Common myeloid progenitor, CD34-positive (primary cell): ENCODE measurements at regions not wholly inside any gene's neighbourhood (a gene's known extent, or its start where the extent isn't known, plus 50 kb on each side); places are given as distances from the start of the nearest gene placed in this dataset.
A peak's percentile ranks its signal among the peaks of the same experiment; 100 is the strongest.

Source experiments
- CTCF ChIA-PET: fragments of 350-600 bp; sonication (Branson Sonifier 250); formaldehyde crosslinking; loops from one replicate; lab custom pipeline; 2021; ENCODE audit warnings: antibody characterized with exemption; lab: Charles Lee
- POLR2A ChIA-PET: fragments of 350-600 bp; sonication (Branson Sonifier 250); formaldehyde crosslinking; loops from one replicate; lab custom pipeline; 2021; ENCODE audit warnings: antibody characterized with exemption; lab: Charles Lee
- DNase-seq, 3 donors: peaks; one replicate each; pipeline versions ENCODE4 v3.0.0 to v3.0.0-alpha.2; 2013
- H3K27ac ChIP-seq, 2 experiments: 1 replicate in 1 of 2; 2 replicates in 1 of 2; pipeline ENCODE4 v1.7.0; 2013; ENCODE audit warnings: inconsistent platforms in 2 of 2, low read length in 2 of 2, mild to moderate bottlenecking in 2 of 2, low read depth in 1 of 2, moderate library complexity in 1 of 2; ENCODE audit not compliant: severe bottlenecking in 2 of 2, insufficient read depth in 1 of 2, poor library complexity in 1 of 2
- H3K27me3 ChIP-seq, 5 experiments: replicated peaks in 2 of 5; 1 replicate in 3 of 5; 2 replicates in 2 of 5; pipeline versions ENCODE4 v1.6.1 to v1.7.0; 2013; ENCODE audit warnings: low read length in 4 of 5, mild to moderate bottlenecking in 2 of 5, moderate library complexity in 2 of 5, inconsistent platforms in 1 of 5; ENCODE audit not compliant: insufficient read depth in 5 of 5, control insufficient read depth in 4 of 5
- H3K36me3 ChIP-seq, 4 experiments: 1 replicate in 2 of 4; 2 replicates in 2 of 4; pipeline versions ENCODE4 v1.6.1 to v1.7.0; 2013; ENCODE audit warnings: low read length in 3 of 4, control low read depth in 1 of 4, mild to moderate bottlenecking in 1 of 4; ENCODE audit not compliant: control insufficient read depth in 4 of 4, insufficient read depth in 4 of 4
- H3K4me1 ChIP-seq, 4 experiments: 1 replicate in 3 of 4; 2 replicates in 1 of 4; pipeline versions ENCODE4 v1.6.1 to v1.7.1; 2013; ENCODE audit warnings: low read length in 3 of 4, mild to moderate bottlenecking in 3 of 4, control low read depth in 1 of 4, inconsistent platforms in 1 of 4, moderate library complexity in 1 of 4; ENCODE audit not compliant: control insufficient read depth in 4 of 4, insufficient read depth in 4 of 4; ENCODE audit errors: control extremely low read depth in 1 of 4
- H3K4me3 ChIP-seq, 7 experiments: 1 replicate in 4 of 7; 2 replicates in 3 of 7; pipeline versions ENCODE4 v1.5.1 to v1.7.0; 2013; ENCODE audit warnings: mild to moderate bottlenecking in 7 of 7, low read length in 6 of 7, moderate library complexity in 6 of 7, inconsistent platforms in 2 of 7, low read depth in 2 of 7, control low read depth in 1 of 7; ENCODE audit not compliant: insufficient read depth in 4 of 7, control insufficient read depth in 1 of 7; ENCODE audit errors: extremely low read depth in 1 of 7
- H3K9me3 ChIP-seq, 5 experiments: 1 replicate in 4 of 5; 2 replicates in 1 of 5; pipeline versions ENCODE4 v1.6.1 to v1.7.1; 2013; ENCODE audit warnings: low read length in 4 of 5, mild to moderate bottlenecking in 2 of 5, inconsistent platforms in 1 of 5, low read depth in 1 of 5, moderate library complexity in 1 of 5; ENCODE audit not compliant: control insufficient read depth in 4 of 5, insufficient read depth in 2 of 5; ENCODE audit errors: control extremely low read depth in 1 of 5
- WGBS: methylation state at CpG from one replicate; pipeline ENCODE4 v1.1.5; 2013; ENCODE audit not compliant: insufficient coverage; 5-methylcytosine and 5-hydroxymethylcytosine counted together

DNA sequence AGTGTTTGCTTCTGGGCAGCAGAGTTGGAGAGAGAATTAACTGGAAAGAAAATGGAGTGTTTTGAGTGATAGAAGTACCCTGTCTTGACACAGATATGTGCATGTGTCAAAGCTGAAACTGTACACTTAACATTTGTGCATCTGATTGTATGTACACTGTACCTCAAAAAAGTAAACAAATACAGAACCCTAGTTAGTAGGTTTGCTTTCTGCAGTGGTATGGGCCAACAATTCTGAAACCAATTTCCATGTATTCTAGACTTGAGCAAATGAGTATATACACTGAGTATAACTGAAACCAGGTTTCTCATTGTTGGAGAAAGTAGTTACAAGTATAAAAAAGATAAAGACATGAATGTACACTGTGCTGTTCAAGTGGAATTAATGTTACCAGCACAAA, 52.4 kb downstream of the ELAPOR2 start:
- H3K4me3 ChIP-seq = no peak overlapping the region
- CTCF ChIA-PET = no interaction called here
- H3K27ac ChIP-seq = no peak overlapping the region
- POLR2A ChIA-PET = no interaction called here
- H3K4me1 ChIP-seq = peaks cover 0 to 19% (median 3%) of the 10 kb centered on the region in 4 experiments
- DNase-seq = no peak
- H3K36me3 ChIP-seq = no peaks in the 10 kb centered on the region
- H3K27me3 ChIP-seq = no peaks in the 10 kb centered on the region
- no peaks in the 10 kb centered on the region for H3K9me3 ChIP-seq

DNA sequence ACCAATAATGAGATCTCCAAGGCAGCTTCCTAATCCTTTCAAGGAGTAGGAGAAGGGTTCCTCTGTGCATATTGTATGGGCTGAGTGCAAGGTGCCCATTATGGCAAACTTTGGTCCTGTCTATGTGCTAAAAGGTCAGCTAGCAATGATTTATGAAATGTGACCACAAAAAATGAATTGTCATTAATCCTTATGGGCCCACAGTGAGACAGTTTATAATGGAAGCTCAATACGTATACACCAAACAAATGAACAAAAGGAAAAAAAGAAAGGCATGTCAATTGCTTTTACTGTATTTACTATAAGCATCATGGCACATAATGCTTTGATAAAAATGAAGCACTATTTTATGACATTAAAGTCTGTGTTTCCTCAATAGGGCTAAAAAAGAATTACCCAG, 54.5 kb downstream of the ELAPOR2 start:
- Histone ChIP-seq H3K36me3 (no peaks in the 10 kb centered on the region), H3K27ac (no peak overlapping the region), H3K4me1 (peaks cover 0 to 26% (median 3%) of the 10 kb centered on the region in 4 experiments), H3K4me3 (no peak overlapping the region), H3K9me3 (no peaks in the 10 kb centered on the region), H3K27me3 (no peaks in the 10 kb centered on the region)
- WGBS = no CpG with 5 or more reads among the region's 1 CpG
- CTCF ChIA-PET = interaction anchor here (1.0 kb wide), 1 partner anchor 9 kb away, joined by 4 read pairs; no protein-coding TSS in a partner anchor
- DNase-seq = no peak
- POLR2A ChIA-PET = no interaction called here

DNA sequence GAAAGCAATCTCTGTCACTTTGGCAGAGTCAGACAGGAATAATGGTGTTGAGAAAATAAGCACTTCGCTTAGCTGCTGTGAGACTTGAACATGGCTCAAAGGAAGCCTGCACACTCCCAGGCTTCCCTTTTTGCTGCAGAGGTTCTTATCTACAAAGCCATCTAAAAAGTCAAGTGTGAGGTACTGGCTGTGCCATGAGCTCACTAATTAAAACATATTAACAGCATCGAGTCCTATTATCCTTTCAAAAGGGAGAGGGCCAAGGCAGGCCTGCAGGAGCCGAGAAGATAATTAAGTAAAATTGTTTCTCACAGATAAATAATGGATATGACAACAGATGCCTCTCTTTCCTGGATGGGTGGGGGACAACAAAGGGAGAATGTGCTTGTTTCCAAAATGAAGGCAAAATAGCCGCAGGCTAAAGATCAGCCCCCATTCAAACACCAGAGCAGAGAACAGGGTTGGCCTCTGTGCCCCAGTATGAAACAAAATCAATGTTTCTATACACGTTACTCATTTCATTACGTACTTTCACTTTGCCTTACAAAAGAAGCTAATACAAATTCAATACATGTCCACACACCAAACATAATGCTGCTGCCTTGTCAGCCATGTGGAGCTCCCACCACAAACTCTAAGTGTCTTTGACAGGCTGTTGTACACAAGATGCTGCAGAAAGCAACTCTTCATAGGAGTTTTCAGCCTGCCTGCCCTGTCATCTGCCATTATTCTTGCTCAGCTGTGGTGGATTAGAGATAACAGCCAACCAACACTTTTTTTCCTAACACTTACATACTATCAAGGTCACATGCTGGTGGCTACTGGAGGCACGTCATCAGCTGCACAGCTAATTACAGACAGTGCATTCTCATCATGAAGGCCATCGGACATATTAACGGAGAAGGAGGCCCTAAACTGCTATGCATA, 55.3 kb downstream of the ELAPOR2 start:
- WGBS = 18% methylated on average over 3 of the region's 9 CpGs
- POLR2A ChIA-PET = no interaction called here
- no peaks in the 10 kb centered on the region for H3K36me3 ChIP-seq
- CTCF ChIA-PET = interaction anchor here (0.8 to 1.7 kb wide), 3 partner anchors 8 to 55 kb away, joined by 3 to 4 read pairs (median 4); partner anchors contain the start of gene ELAPOR2
- no peaks in the 10 kb centered on the region for H3K27me3 ChIP-seq
- H3K4me3 ChIP-seq = peak overlapping the region in 4 of 7 experiments; percentile 6 to 67 (median 26)
- peak; percentile 14 to 72 (median 52) for DNase-seq
- H3K9me3 ChIP-seq = no peaks in the 10 kb centered on the region
- no peak overlapping the region for H3K27ac ChIP-seq
- peaks cover 0 to 26% (median 3%) of the 10 kb centered on the region in 4 experiments for H3K4me1 ChIP-seq

DNA sequence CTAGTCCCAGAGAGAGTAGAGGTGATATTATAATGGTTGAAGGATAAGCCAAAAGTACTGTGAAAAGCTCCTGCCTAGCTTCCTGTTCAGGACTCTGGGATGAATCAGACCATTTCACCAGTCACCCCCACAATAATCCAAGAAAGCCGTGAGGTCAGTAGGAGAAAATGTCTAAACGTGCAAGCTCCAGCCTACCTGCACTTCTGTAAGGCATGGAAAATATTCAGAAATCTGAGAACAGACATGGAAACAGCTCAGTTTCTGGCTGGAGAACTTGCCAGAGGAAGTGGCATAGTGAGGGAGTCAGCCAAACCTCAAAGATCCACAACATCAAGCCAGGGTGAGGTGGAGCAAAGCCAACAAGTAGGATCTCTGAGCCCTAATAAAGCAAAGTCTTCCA, 58.2 kb downstream of the ELAPOR2 start:
- DNase-seq = peak in 2 of 3 donors; percentile 18 to 34
- ChIA-PET CTCF (interaction anchor here (1.3 to 2.0 kb wide), 4 partner anchors 9 to 32 kb away, joined by 3 to 10 read pairs (median 4); no protein-coding TSS in a partner anchor), POLR2A (no interaction called here)
- WGBS = 80% methylated on average over 2 of the region's 2 CpGs
- no peaks in the 10 kb centered on the region for H3K9me3 ChIP-seq
- no peaks in the 10 kb centered on the region for H3K27me3 ChIP-seq
- H3K4me1 ChIP-seq = peaks cover 0 to 26% (median 3%) of the 10 kb centered on the region in 4 experiments
- no peaks in the 10 kb centered on the region for H3K36me3 ChIP-seq
- no peak overlapping the region for H3K4me3 ChIP-seq
- no peak overlapping the region for H3K27ac ChIP-seq

DNA sequence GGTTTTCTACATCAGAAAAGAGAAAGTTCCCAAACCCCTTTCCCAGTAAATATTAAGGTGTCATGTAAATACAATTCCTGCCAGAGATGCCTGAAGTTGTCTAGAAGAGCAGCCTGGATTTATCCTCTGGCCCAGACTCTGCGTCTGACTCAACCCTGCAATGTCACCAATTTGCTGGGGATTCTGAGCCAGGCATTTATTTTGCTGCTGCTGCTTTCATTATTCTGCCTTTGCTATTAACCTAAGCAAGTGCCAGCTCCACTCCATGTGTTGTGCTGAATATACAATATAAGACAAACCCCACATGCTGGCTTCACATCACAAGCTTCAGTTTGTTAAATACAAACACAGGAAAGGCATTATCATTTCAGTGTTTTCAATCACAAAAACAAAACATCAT, 59.1 kb downstream of the ELAPOR2 start:
- H3K36me3 ChIP-seq = no peaks in the 10 kb centered on the region
- H3K9me3 ChIP-seq = no peaks in the 10 kb centered on the region
- POLR2A ChIA-PET = no interaction called here
- WGBS = 93% methylated on average over 1 of the region's 1 CpG
- no peak overlapping the region for H3K27ac ChIP-seq
- CTCF ChIA-PET = interaction anchor here (1.3 to 2.0 kb wide), 3 partner anchors 9 to 28 kb away, joined by 3 to 10 read pairs (median 6); no protein-coding TSS in a partner anchor
- H3K4me1 ChIP-seq = peaks cover 0 to 26% (median 3%) of the 10 kb centered on the region in 4 experiments
- DNase-seq = no peak
- H3K27me3 ChIP-seq = no peaks in the 10 kb centered on the region
- H3K4me3 ChIP-seq = no peak overlapping the region

DNA sequence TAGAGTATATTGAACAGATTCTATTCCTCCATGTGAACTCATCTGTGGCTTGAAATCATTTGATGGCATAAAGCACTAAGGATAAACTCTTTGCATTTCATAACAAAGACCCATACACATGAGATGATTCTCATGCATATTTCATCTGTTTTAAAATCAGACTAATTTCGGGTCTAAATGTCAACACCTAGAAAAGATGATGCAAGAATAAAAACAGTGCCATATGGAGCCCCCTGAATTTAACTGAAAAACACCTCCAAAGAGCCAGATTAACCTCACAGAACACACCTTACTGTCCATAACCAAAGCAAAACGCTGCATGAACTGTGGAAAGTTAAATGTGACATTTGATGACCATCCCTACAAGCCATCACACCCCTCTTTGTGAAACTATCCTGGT, 59.7 kb downstream of the ELAPOR2 start:
- CTCF ChIA-PET = no interaction called here
- no peak for DNase-seq
- H3K27ac ChIP-seq = no peak overlapping the region
- POLR2A ChIA-PET = no interaction called here
- H3K4me3 ChIP-seq = no peak overlapping the region
- H3K36me3 ChIP-seq = no peaks in the 10 kb centered on the region
- no peaks in the 10 kb centered on the region for H3K27me3 ChIP-seq
- no peaks in the 10 kb centered on the region for H3K9me3 ChIP-seq
- H3K4me1 ChIP-seq = peaks cover 0 to 26% (median 3%) of the 10 kb centered on the region in 4 experiments
- 94% methylated on average over 2 of the region's 2 CpGs for WGBS

DNA sequence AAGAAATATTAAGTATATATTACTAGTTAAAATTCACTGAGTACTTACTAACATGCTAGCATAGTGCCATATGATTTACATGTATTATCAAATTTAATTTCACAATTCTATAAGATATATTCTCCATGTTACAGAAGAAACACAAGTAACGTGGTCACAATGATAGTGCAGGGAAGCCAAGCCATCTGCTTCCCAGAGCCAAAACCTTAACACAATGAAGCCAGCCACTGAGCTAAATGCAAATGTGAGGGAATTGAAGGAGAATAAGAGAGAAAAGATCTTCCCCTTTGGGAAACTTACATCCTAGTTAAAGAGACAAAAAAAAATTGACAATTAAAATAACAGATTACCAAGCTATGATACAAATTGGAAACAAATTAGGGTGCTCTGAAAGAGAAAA, 63.6 kb downstream of the ELAPOR2 start:
- no peaks in the 10 kb centered on the region for H3K9me3 ChIP-seq
- DNase-seq = no peak
- no peak overlapping the region for H3K4me3 ChIP-seq
- H3K4me1 ChIP-seq = peaks cover 0 to 5% (median 4%) of the 10 kb centered on the region in 4 experiments
- CTCF ChIA-PET = interaction anchor here (1.0 to 1.2 kb wide), 2 partner anchors 9 to 151 kb away, joined by 3 to 4 read pairs; no protein-coding TSS in a partner anchor
- no peak overlapping the region for H3K27ac ChIP-seq
- WGBS = no CpG with 5 or more reads among the region's 1 CpG
- no peaks in the 10 kb centered on the region for H3K27me3 ChIP-seq
- H3K36me3 ChIP-seq = no peaks in the 10 kb centered on the region
- POLR2A ChIA-PET = no interaction called here
